Stimulated activated CD8-positive, alpha-beta memory T cell treated with anti-CD3 and anti-CD28 coated beads, Interleukin-15, amount 100 ng/mL, for 1 hour (primary cell): ENCODE measurements at regions not wholly inside any gene's neighbourhood (a gene's known extent, or its start where the extent isn't known, plus 50 kb on each side); places are given as distances from the start of the nearest gene placed in this dataset.
"Not testable (repeated sequence)": the region's sequence is repeated elsewhere in the genome, so short reads cannot be mapped to it uniquely, and the experiment has no call there.

Experiments used
- DNase-seq: peaks from one replicate; pipeline ENCODE4 v3.0.0-alpha.2; 2020; ENCODE audit warnings: low read depth

GRCh38 chr5:124227914-124228313 is 518.5 kb downstream of the ZNF608 start:
- no peak for DNase-seq

DNA sequence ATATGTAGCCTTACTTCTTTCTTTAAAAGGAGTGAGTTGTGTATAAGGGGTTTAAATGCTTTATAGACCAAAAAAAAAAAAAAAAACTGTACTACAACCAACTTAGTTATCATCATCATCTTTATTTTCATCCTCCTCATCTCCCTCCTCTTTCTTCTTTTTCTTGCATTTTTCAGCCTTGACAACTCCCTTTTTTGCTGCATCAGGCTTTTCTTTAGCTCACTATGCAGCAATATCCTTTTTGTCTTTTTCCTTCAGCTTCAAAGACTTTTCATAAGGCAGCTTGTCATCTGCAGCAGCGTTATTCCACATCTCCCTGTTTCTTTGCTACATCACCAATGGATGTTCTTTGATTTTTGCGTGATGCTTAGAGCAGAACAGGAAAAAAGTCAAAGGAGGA is 526.0 kb downstream of the ZNF608 start:
- DNase-seq, result no peak

DNA sequence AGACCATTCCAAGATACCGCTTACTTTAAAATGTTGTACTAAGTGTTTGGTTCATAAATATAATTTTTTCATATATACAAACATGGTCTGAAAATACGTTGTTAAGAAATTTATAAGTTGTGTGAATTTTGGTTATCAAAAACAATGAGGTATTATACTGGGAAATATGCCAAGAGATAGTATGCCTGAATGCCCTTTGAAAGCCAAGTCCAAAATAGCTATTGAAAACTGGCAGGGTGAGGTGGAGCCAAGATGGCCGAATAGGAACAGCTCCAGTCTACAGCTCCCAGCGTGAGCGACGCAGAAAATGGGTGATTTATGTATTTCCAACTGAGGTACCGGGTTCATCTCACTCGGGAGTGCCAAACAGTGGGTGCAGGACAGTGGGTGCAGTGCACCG is 533.5 kb downstream of the ZNF608 start:
- DNase-seq, result no peak

DNA sequence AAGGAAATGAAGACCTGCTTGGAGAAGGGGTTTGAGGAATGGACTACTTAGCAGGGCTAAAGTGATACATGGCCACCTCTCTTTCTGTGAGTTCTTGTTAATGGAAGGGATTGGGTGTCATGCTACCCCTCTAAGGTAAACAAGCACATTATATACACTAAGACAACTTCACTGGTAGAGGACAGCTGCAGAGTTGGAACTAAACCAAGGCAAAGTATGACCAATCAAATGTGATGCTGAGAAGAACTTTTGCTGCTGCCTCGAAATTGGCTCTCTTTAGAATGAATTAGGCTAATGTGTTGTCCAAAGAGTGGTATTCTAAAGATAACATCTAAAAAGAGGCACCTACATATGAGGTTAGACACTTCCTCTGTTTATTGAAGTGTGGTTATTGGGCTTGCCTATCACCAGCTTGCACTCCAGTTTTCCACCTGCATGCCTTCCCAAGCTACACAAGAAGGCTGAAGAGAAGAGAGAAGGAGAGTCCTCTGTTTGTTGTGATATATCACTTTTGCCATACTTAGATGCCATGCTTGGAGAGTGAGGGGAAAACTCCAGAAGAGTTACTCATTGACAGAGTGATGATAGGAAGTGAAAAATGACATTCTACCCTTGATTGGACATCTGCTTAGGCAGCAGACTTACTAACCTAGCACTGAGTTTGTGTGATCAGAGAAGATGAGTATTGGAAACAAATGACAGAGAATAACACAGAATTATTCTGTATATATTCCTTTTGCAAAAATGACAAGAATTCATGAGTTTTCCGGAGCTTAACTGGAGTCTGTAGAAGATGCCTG is 536.1 kb downstream of the ZNF608 start:
- no peak for DNase-seq

GRCh38 chr5:124207118-124207517 is 539.3 kb downstream of the ZNF608 start:
- no peak for DNase-seq

DNA sequence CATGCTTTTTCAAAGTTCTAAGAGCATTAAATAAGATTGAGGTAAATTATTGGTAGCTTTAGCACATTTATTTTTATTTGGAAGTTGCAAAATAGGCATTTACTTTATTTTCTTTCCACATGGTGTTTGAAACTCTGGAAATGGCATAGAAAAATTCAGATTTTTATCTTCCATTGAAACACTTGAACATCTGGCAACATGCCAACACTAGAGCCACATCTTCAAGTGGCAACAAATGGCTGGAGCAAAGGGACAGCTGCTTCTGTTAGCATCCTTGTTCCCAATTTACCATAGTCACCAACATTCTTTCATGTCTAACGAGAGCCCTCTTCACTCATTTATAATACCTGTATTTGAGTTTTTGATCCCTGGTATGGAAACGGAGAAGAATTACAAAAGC is 539.9 kb downstream of the ZNF608 start:
- no peak for DNase-seq

GRCh38 chr5:124203303-124203702 is 543.1 kb downstream of the ZNF608 start:
- DNase-seq, result no peak

- DNase-seq, result no peak
These were observed 546.1 kb downstream of the ZNF608 start for GRCh38 chr5:124200381-124200780.

GRCh38 chr5:124199893-124200292 is 546.5 kb downstream of the ZNF608 start:
- no peak for DNase-seq

GRCh38 chr5:124195411-124195810 is 551.0 kb downstream of the ZNF608 start:
- DNase-seq, result no peak

- DNase-seq, result no peak
These were observed 552.2 kb downstream of the ZNF608 start for GRCh38 chr5:124194282-124194681.

GRCh38 chr5:124193371-124193789 is 553.1 kb downstream of the ZNF608 start:
- DNase-seq, result no peak

DNA sequence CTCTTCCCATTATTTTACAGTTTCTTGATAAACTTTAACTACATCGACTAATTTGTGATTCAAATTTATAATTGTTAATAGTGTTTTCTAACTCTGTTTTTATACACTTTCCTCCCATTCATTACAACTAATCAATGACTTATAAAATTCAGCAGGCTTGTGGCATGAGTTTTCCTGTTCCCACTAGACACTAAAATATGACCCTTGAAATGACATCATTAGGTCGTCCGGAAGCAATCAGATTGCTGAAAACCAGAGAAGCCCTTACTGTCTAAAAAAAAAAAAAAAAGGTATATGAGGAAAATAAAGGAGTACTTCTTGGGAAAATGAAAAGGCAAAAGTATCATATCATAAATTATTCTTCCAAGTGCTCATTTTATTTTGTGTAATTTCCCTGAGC is 553.7 kb downstream of the ZNF608 start:
- DNase-seq, result no peak

GRCh38 chr5:124185716-124186115 is 560.7 kb downstream of the ZNF608 start:
- DNase-seq, result no peak

DNA sequence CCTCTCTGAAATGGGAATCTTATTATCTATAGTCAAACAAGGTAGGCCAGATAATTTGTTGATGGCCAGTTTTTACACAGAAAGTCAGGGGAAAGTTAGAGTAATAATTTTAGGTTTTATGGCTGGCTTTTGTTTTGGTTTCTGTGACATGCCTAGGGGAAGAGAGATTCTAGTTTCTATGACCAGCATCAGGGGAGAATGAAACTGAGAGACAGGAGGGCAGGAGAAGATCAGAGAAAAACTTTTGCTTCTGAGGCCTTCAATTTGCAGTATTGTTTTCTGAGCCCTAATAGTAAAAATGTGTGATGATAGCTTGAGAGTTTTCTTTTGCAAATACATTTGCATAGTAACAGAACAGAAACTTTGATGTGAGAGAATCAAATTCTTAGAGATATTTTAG is 564.3 kb downstream of the ZNF608 start:
- no peak for DNase-seq

DNA sequence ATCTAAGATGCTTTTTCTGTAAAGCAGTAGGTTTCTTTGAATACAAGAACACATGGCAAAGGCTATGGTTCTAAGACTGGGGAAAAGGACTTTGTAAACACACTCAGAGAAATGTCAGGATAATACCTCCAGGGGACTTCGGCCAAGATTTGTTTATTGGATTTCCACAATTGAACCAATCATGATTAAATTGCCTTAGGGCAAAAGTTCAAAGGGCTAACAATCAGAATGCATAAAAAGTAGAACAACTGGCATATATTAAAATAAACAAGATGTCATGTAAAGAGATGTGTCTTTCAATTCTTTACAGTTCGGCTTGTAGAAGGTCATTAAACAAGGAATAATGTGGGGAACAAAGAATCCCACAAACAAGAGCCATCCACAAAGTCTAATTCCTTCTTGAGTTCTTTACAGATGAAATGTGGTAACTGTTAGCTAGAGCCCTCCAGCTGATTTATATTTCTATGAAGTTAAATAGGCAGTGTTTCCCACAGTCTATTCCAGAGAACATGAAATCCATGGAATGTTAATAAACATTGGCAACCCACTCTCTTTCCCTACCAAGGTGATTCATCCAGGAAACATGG is 565.5 kb downstream of the ZNF608 start:
- DNase-seq, result no peak

- no peak for DNase-seq
These were observed 566.1 kb downstream of the ZNF608 start for GRCh38 chr5:124180299-124180874.

DNA sequence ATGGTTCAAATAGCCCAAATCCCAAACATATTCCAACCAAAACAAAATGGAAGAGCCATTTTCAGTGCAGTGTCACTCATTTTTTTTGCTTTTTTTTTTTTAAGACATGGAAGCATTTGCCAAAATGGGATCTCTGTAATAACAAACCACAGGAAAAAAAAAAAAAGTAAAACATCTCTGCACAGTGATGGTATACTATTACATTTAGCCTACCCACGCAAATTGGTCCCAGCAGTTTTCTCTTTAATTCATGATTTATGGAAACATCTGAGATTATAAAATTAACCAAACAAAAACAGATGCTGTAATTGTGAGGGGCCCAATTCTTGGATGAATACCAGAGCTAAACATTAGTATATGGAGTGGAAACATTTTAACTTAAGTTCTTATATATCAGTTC is 566.6 kb downstream of the ZNF608 start:
- DNase-seq, result no peak

GRCh38 chr5:124178050-124178449 is 568.4 kb downstream of the ZNF608 start:
- no peak for DNase-seq

DNA sequence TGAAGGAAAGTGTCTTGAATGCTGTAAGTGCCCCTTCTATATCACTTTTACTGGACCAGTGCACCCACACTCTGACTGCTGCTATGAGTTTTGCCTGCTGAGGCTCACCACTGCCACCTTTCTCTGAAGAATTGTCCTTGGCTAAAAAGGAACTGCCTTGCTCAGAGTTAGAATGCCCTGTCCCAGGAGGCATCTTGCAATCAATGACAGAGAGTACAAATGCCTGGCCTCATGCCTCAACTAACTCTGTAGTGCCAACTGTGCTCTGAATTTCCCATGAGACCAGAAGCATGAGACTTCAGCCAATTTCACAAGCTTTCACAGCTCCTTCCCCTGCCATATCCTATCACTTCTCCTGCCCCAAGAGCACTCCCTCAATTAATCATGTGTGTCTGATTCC is 569.7 kb downstream of the ZNF608 start:
- no peak for DNase-seq

DNA sequence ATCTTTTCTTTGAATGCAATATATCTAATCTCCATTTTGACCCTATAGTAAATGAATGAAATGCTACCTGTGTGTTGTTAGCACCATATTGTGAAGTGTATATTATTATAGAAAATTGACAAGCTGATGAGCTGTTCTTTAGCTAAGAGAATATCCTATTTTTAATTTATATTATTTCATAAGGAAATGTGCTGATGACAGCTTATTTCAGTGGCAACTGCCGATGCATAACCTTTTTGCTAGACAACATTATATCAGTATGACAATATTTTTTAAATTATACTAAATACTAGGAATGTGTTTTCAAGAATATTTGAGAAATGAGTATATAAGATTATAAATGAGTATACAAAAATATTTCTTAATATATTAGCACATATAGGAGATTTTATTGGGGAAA is 573.1 kb downstream of the ZNF608 start:
- no peak for DNase-seq

DNA sequence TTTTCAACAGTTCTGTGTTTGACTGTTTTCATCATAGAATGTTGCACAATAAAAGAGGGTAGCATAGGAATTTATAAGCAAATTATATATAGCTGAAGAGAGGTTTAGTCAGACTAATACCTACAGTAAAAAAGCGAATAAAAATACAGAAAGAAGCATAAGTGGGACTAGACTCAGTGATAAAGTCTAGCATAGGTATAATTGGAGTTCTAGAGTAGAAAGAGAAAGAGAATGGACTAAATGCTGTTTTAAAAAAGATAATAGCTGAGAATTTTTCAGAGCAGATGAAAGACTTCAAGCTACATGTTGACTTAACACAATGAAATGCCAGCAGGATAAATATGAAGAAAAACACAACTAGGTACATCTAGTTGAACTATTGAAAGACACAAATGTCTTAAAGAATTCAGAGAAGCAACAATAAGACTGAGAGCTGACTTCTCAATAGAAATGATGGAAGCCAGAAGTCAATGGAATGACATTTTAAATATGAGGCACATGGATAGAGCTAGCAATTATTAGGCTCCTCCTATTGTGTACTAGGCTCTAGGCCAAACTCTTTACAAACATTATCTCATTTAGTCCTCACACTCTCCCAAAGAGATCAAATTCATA is 573.9 kb downstream of the ZNF608 start:
- no peak for DNase-seq

GRCh38 chr5:124168093-124168492 is 578.3 kb downstream of the ZNF608 start:
- not testable (repeated sequence) for DNase-seq
